Endothelial cell of umbilical vein (primary cell): ENCODE measurements at regions not wholly inside any gene's neighbourhood (a gene's known extent, or its start where the extent isn't known, plus 50 kb on each side); places are given as distances from the start of the nearest gene placed in this dataset.

ENCODE experiments used
- BruUV-seq: library from RNA; stranded (reverse); fragments of 400-500 nt; replicated peaks from 2 replicates; lab custom pipeline; 2021; lab: Mats Ljungman, UMichigan
- CTCF ChIA-PET: fragments of 300-600, 350-600 bp; sonication (Branson Sonifier 250); formaldehyde crosslinking; loops from one replicate; lab custom pipeline; 2021; ENCODE audit warnings: antibody characterized with exemption, inconsistent platforms; lab: Charles Lee
- POLR2A ChIA-PET: fragments of 300-600, 350-600 bp; sonication (Branson Sonifier 250); formaldehyde crosslinking; loops from one replicate; lab custom pipeline; 2021; ENCODE audit warnings: antibody characterized with exemption, inconsistent platforms; lab: Charles Lee
- DNase-seq: peaks from one replicate; pipeline ENCODE4 v3.0.0-alpha.2; 2011; ENCODE audit warnings: low read depth, low spot score
- FAIRE-seq: peaks from 2 replicates; lab custom pipeline; 2011; peaks lifted over from hg19 to GRCh38; lab: Jason Lieb, UNC
- H2AFZ ChIP-seq: 2 replicates; pipeline ENCODE4 v1.6.0; 2012; ENCODE audit warnings: low read depth, low read length, control low read depth, inconsistent platforms
- H3K27ac ChIP-seq: 2 replicates; pipeline ENCODE4 v1.5.1; 2011; ENCODE audit warnings: low read depth, mild to moderate bottlenecking, control low read depth, low read length, moderate library complexity; ENCODE audit not compliant: insufficient read depth
- H3K27me3 ChIP-seq, 2 experiments: 2 replicates each; pipeline versions ENCODE4 v1.6.0 to v1.6.1; 2011; ENCODE audit warnings: low read length in 2 of 2, mixed read lengths in 1 of 2; ENCODE audit not compliant: control insufficient read depth in 2 of 2, insufficient read depth in 2 of 2
- H3K36me3 ChIP-seq, 2 experiments: 2 replicates in 1 of 2; 3 replicates in 1 of 2; pipeline ENCODE4 v1.5.1; 2011; ENCODE audit warnings: low read length in 2 of 2, mild to moderate bottlenecking in 1 of 2, moderate library complexity in 1 of 2; ENCODE audit not compliant: control insufficient read depth in 2 of 2, insufficient read depth in 2 of 2; ENCODE audit errors: extremely low read depth in 1 of 2
- H3K4me1 ChIP-seq: 3 replicates; pipeline ENCODE4 v1.5.1; 2011; ENCODE audit warnings: mild to moderate bottlenecking, low read length; ENCODE audit not compliant: control insufficient read depth, insufficient read depth; ENCODE audit errors: extremely low read depth
- H3K4me2 ChIP-seq: 2 replicates; pipeline ENCODE4 v1.6.1; 2011; ENCODE audit warnings: low read length, control low read depth, mixed read lengths; ENCODE audit not compliant: insufficient read depth
- H3K4me3 ChIP-seq, 3 experiments: fragments of 200-600 bp in 1 of 3; sonication (generic), shearing (Covaris generic) in 1 of 3; replicated peaks in 1 of 3; 2 replicates each; pipeline ENCODE4 v1.5.1; 2011 to 2016; ENCODE audit warnings: control low read depth in 3 of 3, low read length in 3 of 3, mild to moderate bottlenecking in 2 of 3, inconsistent platforms in 1 of 3, low read depth in 1 of 3, moderate library complexity in 1 of 3; ENCODE audit not compliant: insufficient read depth in 1 of 3
- H3K79me2 ChIP-seq: 2 replicates; pipeline ENCODE4 v1.6.0; 2012; ENCODE audit warnings: low read length, inconsistent platforms; ENCODE audit not compliant: control insufficient read depth, insufficient read depth
- H3K9ac ChIP-seq: replicated peaks from 2 replicates; pipeline ENCODE3; 2011; ENCODE audit warnings: low read length, control low read depth; ENCODE audit not compliant: insufficient read depth; ENCODE audit errors: extremely low read depth
- H3K9me1 ChIP-seq: replicated peaks from 3 replicates; pipeline ENCODE4 v1.6.0; 2011; ENCODE audit warnings: mild to moderate bottlenecking, low read length; ENCODE audit not compliant: control insufficient read depth, insufficient read depth; ENCODE audit errors: extremely low read depth
- H3K9me3 ChIP-seq: replicated peaks from 2 replicates; pipeline ENCODE4 v1.5.1; 2012; ENCODE audit warnings: low read length, inconsistent platforms; ENCODE audit not compliant: control insufficient read depth, insufficient read depth
- H4K20me1 ChIP-seq: replicated peaks from 2 replicates; pipeline ENCODE3; 2011; ENCODE audit warnings: mild to moderate bottlenecking, low read length; ENCODE audit not compliant: control insufficient read depth, insufficient read depth; ENCODE audit errors: extremely low read depth
- CTCF ChIP-seq, 2 donors: IDR thresholded peaks; 1 replicate in 1 of 2; 2 replicates in 1 of 2; pipeline ENCODE4 v1.5.1; 2011; ENCODE audit warnings: low read length in 2 of 2, mild to moderate bottlenecking in 2 of 2, moderate library complexity in 2 of 2, control low read depth in 1 of 2, inconsistent platforms in 1 of 2, low read depth in 1 of 2; ENCODE audit not compliant: insufficient read depth in 1 of 2; ENCODE audit errors: extremely low read depth in 1 of 2
- EZH2 ChIP-seq: IDR thresholded peaks from 2 replicates; pipeline ENCODE4 v1.6.1; 2012; ENCODE audit warnings: borderline replicate concordance, low read depth, mild to moderate bottlenecking, moderate library complexity, low read length, inconsistent platforms; ENCODE audit not compliant: severe bottlenecking
- FOS ChIP-seq: IDR thresholded peaks from 2 replicates; pipeline ENCODE4 v1.6.1; 2011; ENCODE audit warnings: mild to moderate bottlenecking, low read length, moderate library complexity, borderline replicate concordance; ENCODE audit not compliant: insufficient read depth
- GATA2 ChIP-seq: IDR thresholded peaks from 2 replicates; pipeline ENCODE4 v1.7.0; 2011; ENCODE audit warnings: low read depth, mild to moderate bottlenecking, moderate library complexity, mixed read lengths, low read length; ENCODE audit not compliant: insufficient read length, insufficient read depth
- JUN ChIP-seq: IDR thresholded peaks from 2 replicates; pipeline ENCODE4 v1.6.1; 2011; ENCODE audit warnings: borderline replicate concordance, low read depth; ENCODE audit not compliant: insufficient read length, insufficient read depth
- MAX ChIP-seq: IDR thresholded peaks from 2 replicates; pipeline ENCODE4 v1.6.1; 2011; ENCODE audit not compliant: insufficient read depth, insufficient read length
- MYC ChIP-seq: IDR thresholded peaks from one replicate; pipeline ENCODE4 v1.6.1; 2011; ENCODE audit warnings: mild to moderate bottlenecking, low read depth, low read length
- POLR2A ChIP-seq: IDR thresholded peaks from 2 replicates; pipeline ENCODE4 v1.6.1; 2012; ENCODE audit warnings: low read depth, mild to moderate bottlenecking, control low read depth, low read length
- POLR2AphosphoS5 ChIP-seq: IDR thresholded peaks from 2 replicates; pipeline ENCODE4 v1.6.1; 2012; ENCODE audit warnings: low read depth, mild to moderate bottlenecking, control low read depth, low read length, moderate library complexity; ENCODE audit not compliant: insufficient read depth
- dilution Hi-C: fragments of 300-500 bp; cut with MboI; formaldehyde crosslinking; loops from one replicate; pipeline ENCODE4 v1.15.0; 2019; ENCODE audit warnings: low sequenced_read_pairs; ENCODE audit not compliant: extremely low pct_ligation_motif_present
- intact Hi-C: fragments of 100-400 bp; cut with micrococcal nuclease; formaldehyde crosslinking; loops from one replicate; pipeline ENCODE4 v1.10.0; 2022

GRCh38 chr4:151951671-151952050 lies 190.9 kb upstream of the GATB start:
- BruUV-seq: no TSS peak
- H3K9me1 ChIP-seq: no peaks in the 10 kb centered on the region
- no peak overlapping the region for H3K27ac ChIP-seq
- H3K36me3 ChIP-seq: no peaks in the 10 kb centered on the region
- H3K27me3 ChIP-seq: no peaks in the 10 kb centered on the region
- no peak overlapping the region for H3K4me2 ChIP-seq
- intact Hi-C loops (no loop called here), dilution Hi-C loops (no loop called here)
- TF ChIP-seq CTCF (IDR thresholded peaks at IDR 0.05; ENCODE audit: extremely low read depth in 1 of 2, insufficient read depth in 1 of 2, low read depth in 1 of 2, low read length in 2 of 2) (no peak), POLR2AphosphoS5 (no peak), GATA2 (no peak), FOS (no peak), MYC (no peak), EZH2 (no peak), JUN (no peak), POLR2A (no peak), MAX (no peak)
- H3K79me2 ChIP-seq: no peaks in the 10 kb centered on the region
- no peak overlapping the region for H3K4me3 ChIP-seq
- no peak for DNase-seq
- no peaks in the 10 kb centered on the region for H4K20me1 ChIP-seq
- no peaks in the 10 kb centered on the region for H3K4me1 ChIP-seq
- FAIRE-seq: no peak
- no peak overlapping the region for H2AFZ ChIP-seq
- CTCF ChIA-PET: no interaction called here
- H3K9ac ChIP-seq: no peak overlapping the region
- H3K9me3 ChIP-seq: no peaks in the 10 kb centered on the region
- POLR2A ChIA-PET: no interaction called here
